CD14-positive monocyte (primary cell): ENCODE measurements at regions not wholly inside any gene's neighbourhood (a gene's known extent, or its start where the extent isn't known, plus 50 kb on each side); places are given as distances from the start of the nearest gene placed in this dataset.

ENCODE experiments used
- DNase-seq, 3 donors: peaks; one replicate each; pipeline ENCODE4 v3.0.0-alpha.2; 2011 to 2022
- H2AFZ ChIP-seq: 2 replicates; pipeline ENCODE4 v1.6.0; 2012; ENCODE audit warnings: mild to moderate bottlenecking, low read depth, low read length, inconsistent platforms; ENCODE audit not compliant: insufficient read depth, poor library complexity, severe bottlenecking
- H3K27ac ChIP-seq, 2 donors: 1 replicate in 1 of 2; 2 replicates in 1 of 2; pipeline ENCODE4 v1.5.1; 2012 to 2013; ENCODE audit warnings: low read length in 2 of 2, control low read depth in 1 of 2, inconsistent platforms in 1 of 2, low read depth in 1 of 2, mild to moderate bottlenecking in 1 of 2
- H3K27me3 ChIP-seq, 2 donors: one replicate each; pipeline versions ENCODE4 v1.6.0 to v1.6.1; 2011 to 2013; ENCODE audit warnings: low read length in 2 of 2; ENCODE audit not compliant: control insufficient read depth in 2 of 2, insufficient read depth in 2 of 2
- H3K36me3 ChIP-seq, 2 donors: replicated peaks in 1 of 2; 1 replicate in 1 of 2; 2 replicates in 1 of 2; pipeline versions ENCODE4 v1.5.1 to v1.6.1; 2012 to 2013; ENCODE audit warnings: low read length in 2 of 2, control low read depth in 1 of 2, inconsistent platforms in 1 of 2, mild to moderate bottlenecking in 1 of 2; ENCODE audit not compliant: insufficient read depth in 2 of 2, control insufficient read depth in 1 of 2
- H3K4me1 ChIP-seq, 2 donors: 1 replicate in 1 of 2; 2 replicates in 1 of 2; pipeline versions ENCODE4 v1.5.1 to v1.6.1; 2012 to 2013; ENCODE audit warnings: low read length in 2 of 2, control low read depth in 1 of 2, inconsistent platforms in 1 of 2, mild to moderate bottlenecking in 1 of 2, moderate library complexity in 1 of 2; ENCODE audit not compliant: insufficient read depth in 2 of 2, control insufficient read depth in 1 of 2
- H3K4me2 ChIP-seq: replicated peaks from 2 replicates; pipeline ENCODE3; 2012; ENCODE audit warnings: low read length, moderate library complexity, mild to moderate bottlenecking; ENCODE audit not compliant: poor library complexity, severe bottlenecking; ENCODE audit errors: extremely low read depth
- H3K4me3 ChIP-seq, 3 experiments: fragments of 200-600 bp in 1 of 3; sonication (generic) in 1 of 3; replicated peaks in 1 of 3; 1 replicate in 2 of 3; 2 replicates in 1 of 3; pipeline ENCODE4 v1.5.1; 2011 to 2013; ENCODE audit warnings: low read length in 3 of 3, mild to moderate bottlenecking in 3 of 3, control low read depth in 2 of 3, low read depth in 2 of 3, inconsistent platforms in 1 of 3, moderate library complexity in 1 of 3
- H3K79me2 ChIP-seq: 2 replicates; pipeline ENCODE4 v1.6.0; 2012; ENCODE audit warnings: mild to moderate bottlenecking, control low read depth, inconsistent platforms, low read length, moderate library complexity; ENCODE audit not compliant: insufficient read depth
- H3K9ac ChIP-seq: 2 replicates; pipeline ENCODE4 v1.6.0; 2017; ENCODE audit warnings: low read length, mild to moderate bottlenecking; ENCODE audit not compliant: insufficient read depth, poor library complexity, severe bottlenecking
- H3K9me3 ChIP-seq, 2 donors: replicated peaks in 1 of 2; 1 replicate in 1 of 2; 2 replicates in 1 of 2; pipeline versions ENCODE4 v1.5.1 to v1.6.1; 2012 to 2013; ENCODE audit warnings: low read length in 2 of 2, control low read depth in 1 of 2; ENCODE audit not compliant: control insufficient read depth in 1 of 2, insufficient read depth in 1 of 2
- H4K20me1 ChIP-seq: 2 replicates; pipeline ENCODE4 v1.6.0; 2012; ENCODE audit warnings: mild to moderate bottlenecking, low read length, control low read depth, moderate library complexity; ENCODE audit not compliant: insufficient read depth
- H3K27ac Mint-ChIP-seq, 7 donors: one replicate each; pipeline ENCODE4 v1.8.0; 2020; ENCODE audit warnings: mild to moderate bottlenecking in 7 of 7, mixed read lengths in 7 of 7, moderate library complexity in 6 of 7, inconsistent platforms in 2 of 7
- H3K27me3 Mint-ChIP-seq, 3 donors: one replicate each; pipeline ENCODE4 v1.8.0; 2021 to 2022; ENCODE audit warnings: low read depth in 3 of 3, mild to moderate bottlenecking in 3 of 3, mixed read lengths in 3 of 3, moderate library complexity in 3 of 3, inconsistent platforms in 1 of 3
- H3K36me3 Mint-ChIP-seq, 2 donors: one replicate each; pipeline ENCODE4 v1.8.0; 2020; ENCODE audit warnings: mixed read lengths in 2 of 2, inconsistent platforms in 1 of 2, mild to moderate bottlenecking in 1 of 2
- H3K4me1 Mint-ChIP-seq: one replicate; pipeline ENCODE4 v1.8.0; 2020; ENCODE audit warnings: mild to moderate bottlenecking, mixed read lengths
- H3K4me3 Mint-ChIP-seq, 2 donors: one replicate each; pipeline ENCODE4 v1.8.0; 2020; ENCODE audit warnings: mild to moderate bottlenecking in 2 of 2, mixed read lengths in 2 of 2, moderate library complexity in 1 of 2
- H3K9me3 Mint-ChIP-seq, 7 donors: one replicate each; pipeline ENCODE4 v1.8.0; 2020 to 2022; ENCODE audit warnings: mixed read lengths in 7 of 7, mild to moderate bottlenecking in 6 of 7, moderate library complexity in 6 of 7, inconsistent platforms in 2 of 7
- WGBS: methylation state at CpG from one replicate; pipeline ENCODE4 v1.1.5; 2013; ENCODE audit warnings: missing lambda C conversion rate; ENCODE audit not compliant: insufficient coverage; 5-methylcytosine and 5-hydroxymethylcytosine counted together
- intact Hi-C, 2 donors: fragments of 100-400 bp; cut with micrococcal nuclease; formaldehyde crosslinking; loops; one replicate each; pipeline versions ENCODE4 v1.15.0 to v1.15.1; 2023
- TF ChIP-seq, protein P1 (sequence below): fragments of 200-600 bp; IDR thresholded peaks from one replicate; pipeline ENCODE4 v1.8.0; 2022; ENCODE audit warnings: antibody characterized with exemption, mild to moderate bottlenecking

DNA sequence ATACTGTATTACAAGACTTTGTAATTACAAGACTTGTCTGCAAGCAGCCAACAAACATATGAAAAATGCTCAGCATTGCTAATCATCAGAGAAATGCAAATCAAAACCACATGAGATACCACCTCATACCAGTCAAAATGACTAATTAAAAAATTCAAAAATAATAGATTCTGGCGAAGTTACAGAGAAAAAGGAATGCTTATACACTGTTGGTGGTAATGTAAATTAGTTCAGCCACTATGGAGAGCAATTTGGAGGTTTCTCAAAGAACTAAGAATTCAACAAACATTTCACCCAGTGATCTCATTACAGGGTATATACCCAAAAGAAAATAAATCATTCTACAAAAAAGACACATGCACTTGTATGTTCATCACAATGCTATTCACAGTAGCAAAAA is 617.5 kb upstream of the CCDC54 start:
- H3K4me3 ChIP-seq, result no peak overlapping the region
- no peaks in the 10 kb centered on the region for H4K20me1 ChIP-seq
- intact Hi-C loops, result no loop called here
- H3K9me3 ChIP-seq, result no peaks in the 10 kb centered on the region
- Mint-ChIP-seq H3K36me3 (no peaks in the 10 kb centered on the region), H3K9me3 (peaks cover 0 to 6% (median 4%) of the 10 kb centered on the region in 7 donors), H3K4me3 (no peak overlapping the region), H3K27me3 (no peaks in the 10 kb centered on the region), H3K27ac (no peak overlapping the region), H3K4me1 (no peaks in the 10 kb centered on the region)
- no peak for DNase-seq
- H3K27me3 ChIP-seq, result no peaks in the 10 kb centered on the region
- H3K4me1 ChIP-seq, result no peaks in the 10 kb centered on the region
- TF ChIP-seq, protein P1, sequence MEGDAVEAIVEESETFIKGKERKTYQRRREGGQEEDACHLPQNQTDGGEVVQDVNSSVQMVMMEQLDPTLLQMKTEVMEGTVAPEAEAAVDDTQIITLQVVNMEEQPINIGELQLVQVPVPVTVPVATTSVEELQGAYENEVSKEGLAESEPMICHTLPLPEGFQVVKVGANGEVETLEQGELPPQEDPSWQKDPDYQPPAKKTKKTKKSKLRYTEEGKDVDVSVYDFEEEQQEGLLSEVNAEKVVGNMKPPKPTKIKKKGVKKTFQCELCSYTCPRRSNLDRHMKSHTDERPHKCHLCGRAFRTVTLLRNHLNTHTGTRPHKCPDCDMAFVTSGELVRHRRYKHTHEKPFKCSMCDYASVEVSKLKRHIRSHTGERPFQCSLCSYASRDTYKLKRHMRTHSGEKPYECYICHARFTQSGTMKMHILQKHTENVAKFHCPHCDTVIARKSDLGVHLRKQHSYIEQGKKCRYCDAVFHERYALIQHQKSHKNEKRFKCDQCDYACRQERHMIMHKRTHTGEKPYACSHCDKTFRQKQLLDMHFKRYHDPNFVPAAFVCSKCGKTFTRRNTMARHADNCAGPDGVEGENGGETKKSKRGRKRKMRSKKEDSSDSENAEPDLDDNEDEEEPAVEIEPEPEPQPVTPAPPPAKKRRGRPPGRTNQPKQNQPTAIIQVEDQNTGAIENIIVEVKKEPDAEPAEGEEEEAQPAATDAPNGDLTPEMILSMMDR, result no peak
- no peak overlapping the region for H3K9ac ChIP-seq
- no CpG with 5 or more reads among the region's 1 CpG for WGBS
- H3K36me3 ChIP-seq, result no peaks in the 10 kb centered on the region
- no peak overlapping the region for H3K27ac ChIP-seq
- no peaks in the 10 kb centered on the region for H3K79me2 ChIP-seq
- no peak overlapping the region for H2AFZ ChIP-seq
- no peak overlapping the region for H3K4me2 ChIP-seq

DNA sequence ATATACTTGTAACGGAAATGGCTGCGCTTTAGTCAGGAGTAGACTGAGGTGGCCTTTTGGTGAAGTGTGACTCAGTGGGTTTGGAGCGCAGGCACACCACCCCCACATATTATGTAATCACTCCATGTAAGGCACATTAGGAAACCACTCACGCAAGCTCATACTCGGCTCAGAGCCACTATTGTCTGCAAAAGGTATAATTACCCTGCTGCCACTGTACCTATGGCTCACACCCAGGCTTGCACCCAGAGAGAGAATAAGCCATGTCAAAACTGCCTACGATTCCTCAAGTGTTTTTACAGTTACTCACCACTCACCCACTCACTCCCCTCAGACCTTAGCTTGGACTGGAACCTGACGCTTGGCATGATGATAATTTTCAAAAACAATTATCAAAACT is 611.9 kb upstream of the CCDC54 start:
- H3K27me3 ChIP-seq, result no peaks in the 10 kb centered on the region
- no peaks in the 10 kb centered on the region for H3K36me3 Mint-ChIP-seq
- H3K9ac ChIP-seq, result no peak overlapping the region
- no peak for DNase-seq
- H3K27me3 Mint-ChIP-seq, result no peaks in the 10 kb centered on the region
- H3K36me3 ChIP-seq, result no peaks in the 10 kb centered on the region
- H4K20me1 ChIP-seq, result no peaks in the 10 kb centered on the region
- no peaks in the 10 kb centered on the region for H3K4me1 ChIP-seq
- no peak overlapping the region for H3K4me3 Mint-ChIP-seq
- TF ChIP-seq, protein P1, result no peak
- no peak overlapping the region for H2AFZ ChIP-seq
- no peak overlapping the region for H3K4me3 ChIP-seq
- peaks cover 0 to 7% (median 2%) of the 10 kb centered on the region in 7 donors for H3K9me3 Mint-ChIP-seq
- H3K27ac Mint-ChIP-seq, result no peak overlapping the region
- H3K9me3 ChIP-seq, result peaks cover 0 to 4% of the 10 kb centered on the region in 2 donors
- H3K27ac ChIP-seq, result no peak overlapping the region
- WGBS, result 79% methylated on average over 3 of the region's 7 CpGs
- intact Hi-C loops, result no loop called here
- no peaks in the 10 kb centered on the region for H3K4me1 Mint-ChIP-seq
- H3K79me2 ChIP-seq, result no peaks in the 10 kb centered on the region
- no peak overlapping the region for H3K4me2 ChIP-seq
